ENCODE measurements at regions not wholly inside any gene's neighbourhood (a gene's known extent, or its start where the extent isn't known, plus 50 kb on each side); places are given as distances from the start of the nearest gene placed in this dataset.

GRCh38 chr5:155416765-155417164 is 403.2 kb downstream of the KIF4B start:
- no peak for DNase-seq (ENCODE audit: low read depth)

DNA sequence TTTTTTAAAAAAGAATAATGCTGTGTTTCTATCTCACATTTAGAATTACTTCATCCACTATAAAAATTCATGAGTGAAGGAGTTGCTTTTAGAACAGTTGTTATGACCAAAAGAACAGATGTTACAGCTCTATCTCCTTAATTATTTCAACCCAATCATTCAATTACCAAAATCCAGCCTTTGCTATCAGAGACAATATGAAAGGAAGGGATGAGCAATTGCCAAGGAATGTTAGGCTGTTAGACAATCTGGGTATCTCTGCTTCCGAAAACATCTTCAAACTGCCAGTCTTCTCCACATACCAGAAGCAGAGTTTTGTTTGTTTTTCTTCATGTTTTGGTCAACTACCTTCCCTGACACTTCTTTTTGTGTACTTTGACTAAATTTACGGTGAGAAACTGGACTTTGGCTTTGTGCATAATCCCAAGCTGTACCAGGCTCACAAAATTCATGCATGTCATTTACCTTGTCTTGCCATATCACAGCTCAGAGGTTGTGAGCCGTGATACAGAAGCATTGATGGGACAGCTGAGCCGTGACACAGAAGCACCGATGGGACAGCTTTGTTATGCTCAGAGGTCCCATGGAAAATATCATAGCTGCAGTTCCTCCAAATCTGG is 405.5 kb downstream of the KIF4B start:
- DNase-seq (ENCODE audit: low read depth), result no peak

- DNase-seq (ENCODE audit: low read depth), result no peak
Measured at GRCh38 chr5:155430192-155430591, 416.6 kb downstream of the KIF4B start.

GRCh38 chr5:155434267-155434666 is 420.7 kb downstream of the KIF4B start:
- no peak for DNase-seq (ENCODE audit: low read depth)

DNA sequence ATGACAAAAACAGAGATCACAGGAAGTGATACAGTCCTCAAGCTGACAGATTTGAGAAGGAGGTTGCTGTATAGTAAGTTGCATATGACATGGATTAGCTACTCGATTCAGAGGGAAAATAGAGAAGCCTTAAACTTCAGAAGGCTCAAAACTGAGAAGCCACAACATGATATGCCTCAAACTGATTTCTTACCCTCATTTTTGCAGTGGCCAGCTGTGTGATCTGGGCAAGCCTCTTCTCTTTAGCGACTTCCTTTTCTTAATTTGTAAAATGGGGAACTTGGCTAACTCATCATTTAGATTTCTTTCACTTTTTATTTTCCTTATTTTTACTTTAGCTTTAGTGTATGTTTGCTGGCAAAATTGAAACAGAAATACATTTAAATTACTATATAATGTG is 421.1 kb downstream of the KIF4B start:
- no peak for DNase-seq (ENCODE audit: low read depth)

DNA sequence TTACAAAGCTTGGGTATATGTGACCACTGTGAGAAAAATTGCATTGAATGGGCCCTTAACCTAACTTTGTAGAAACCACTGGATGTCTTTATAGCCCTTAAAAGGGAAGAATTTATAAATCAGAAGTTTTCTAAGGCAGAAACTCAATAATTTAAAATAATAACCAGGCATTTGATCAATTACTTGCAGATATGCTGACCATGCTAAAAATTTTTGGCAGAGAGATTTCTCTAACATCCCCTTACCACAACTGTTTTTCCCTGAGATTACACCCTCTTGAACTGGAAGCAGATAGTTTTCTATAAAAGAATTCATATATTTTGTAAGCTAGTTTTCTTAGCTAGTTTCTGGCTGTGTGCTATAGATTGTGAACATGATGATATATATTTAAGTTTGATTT is 428.3 kb downstream of the KIF4B start:
- no peak for DNase-seq (ENCODE audit: low read depth)

GRCh38 chr5:155451106-155451505 is 437.6 kb downstream of the KIF4B start:
- DNase-seq (ENCODE audit: low read depth), result no peak

DNA sequence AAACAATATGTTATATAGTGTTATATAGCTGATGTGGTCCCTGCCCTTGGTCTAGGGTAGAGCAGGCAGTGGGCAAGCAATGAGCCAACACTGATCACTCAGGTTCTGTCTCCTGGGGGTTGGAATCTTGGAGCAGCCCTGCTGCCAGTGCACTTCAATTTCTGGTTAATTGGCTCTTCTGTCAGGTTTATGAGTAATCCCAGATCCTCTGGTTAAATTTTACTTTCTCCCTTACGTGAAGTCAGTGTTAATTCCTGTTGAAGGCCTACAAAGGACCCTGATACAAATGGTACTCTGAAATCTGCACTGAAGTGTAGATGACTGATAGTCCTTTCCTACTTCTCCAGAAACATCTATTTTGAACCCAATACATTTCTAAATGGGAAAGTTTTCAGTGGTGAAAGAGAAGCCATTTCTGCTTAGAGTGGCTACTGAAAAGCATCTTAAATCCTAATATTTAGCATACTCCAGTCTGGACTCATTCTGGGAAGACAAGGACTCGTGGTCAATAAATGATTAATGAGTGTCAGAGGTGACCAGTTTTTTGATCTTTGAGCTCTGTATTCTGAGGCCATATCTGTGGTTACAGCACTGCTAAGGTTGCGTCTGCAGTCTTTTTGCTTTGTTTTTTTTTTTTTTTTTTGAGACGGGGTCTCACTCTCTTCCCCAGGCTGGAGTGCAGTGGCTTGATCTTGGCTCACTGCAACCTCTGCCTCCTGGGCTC is 442.4 kb downstream of the KIF4B start:
- no peak for DNase-seq (ENCODE audit: low read depth)

- DNase-seq (ENCODE audit: low read depth), result no peak
Measured at GRCh38 chr5:155459889-155460500, 446.4 kb downstream of the KIF4B start.

GRCh38 chr5:155460501-155460931 is 447.0 kb downstream of the KIF4B start:
- DNase-seq (ENCODE audit: low read depth), result no peak

DNA sequence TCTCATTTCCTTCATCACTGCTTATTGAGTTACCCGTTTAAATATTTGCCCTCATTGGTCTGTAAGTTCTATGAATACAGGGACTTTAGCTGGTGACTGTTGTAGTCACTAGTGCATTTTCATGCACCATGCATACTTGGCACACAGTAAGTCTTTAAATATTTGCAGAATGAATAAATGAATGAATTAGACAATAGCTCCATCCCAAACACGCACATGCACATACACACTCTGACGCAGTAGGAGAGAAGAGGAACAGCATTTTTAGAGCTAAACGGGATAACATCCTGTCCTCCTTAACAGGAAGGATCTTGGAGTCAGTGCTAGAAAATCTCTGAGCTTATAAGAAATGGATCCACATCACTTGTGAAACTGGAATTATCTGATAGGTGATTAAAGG is 447.7 kb downstream of the KIF4B start:
- DNase-seq (ENCODE audit: low read depth), result no peak

DNA sequence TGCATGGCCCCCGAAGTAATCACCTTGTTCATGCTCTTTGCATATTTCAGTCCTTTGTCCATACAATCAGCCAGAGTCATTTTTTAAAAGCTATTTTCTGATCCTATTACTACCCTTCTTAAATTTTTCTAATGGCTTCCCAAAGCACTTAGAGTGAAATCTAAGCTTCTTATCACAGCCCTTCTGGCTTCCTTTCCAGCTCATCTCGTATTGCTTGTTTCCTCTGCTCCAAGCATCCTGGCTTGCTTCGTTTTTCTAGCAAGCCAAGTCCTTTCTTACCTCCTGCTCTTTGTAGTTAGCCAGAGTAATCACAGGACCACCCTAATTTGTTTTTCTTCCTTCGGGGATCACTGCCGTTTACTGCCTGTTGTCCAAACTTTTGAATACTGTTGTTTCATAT is 453.3 kb downstream of the KIF4B start:
- no peak for DNase-seq (ENCODE audit: low read depth)

DNA sequence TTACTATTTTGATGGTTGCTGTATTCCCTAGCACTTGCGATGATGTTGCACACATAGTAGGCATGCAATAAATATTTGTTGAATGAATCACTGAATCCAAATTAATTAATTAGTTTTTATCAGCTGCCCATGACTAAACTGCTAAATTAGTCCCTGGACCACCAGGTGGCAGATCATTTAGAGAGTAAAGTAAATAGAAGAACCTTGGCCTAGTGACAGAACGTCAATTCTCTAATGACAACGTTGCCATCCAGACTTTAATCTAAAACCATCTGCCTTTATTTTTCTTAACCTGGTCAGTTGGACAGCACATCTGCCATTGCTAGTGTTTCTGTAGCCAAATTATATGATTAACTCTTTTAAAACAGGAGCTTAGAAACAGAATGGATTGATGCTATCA is 457.5 kb downstream of the KIF4B start:
- no peak for DNase-seq (ENCODE audit: low read depth)

- no peak for DNase-seq (ENCODE audit: low read depth)
Measured at GRCh38 chr5:155472780-155473179, 459.2 kb downstream of the KIF4B start.

DNA sequence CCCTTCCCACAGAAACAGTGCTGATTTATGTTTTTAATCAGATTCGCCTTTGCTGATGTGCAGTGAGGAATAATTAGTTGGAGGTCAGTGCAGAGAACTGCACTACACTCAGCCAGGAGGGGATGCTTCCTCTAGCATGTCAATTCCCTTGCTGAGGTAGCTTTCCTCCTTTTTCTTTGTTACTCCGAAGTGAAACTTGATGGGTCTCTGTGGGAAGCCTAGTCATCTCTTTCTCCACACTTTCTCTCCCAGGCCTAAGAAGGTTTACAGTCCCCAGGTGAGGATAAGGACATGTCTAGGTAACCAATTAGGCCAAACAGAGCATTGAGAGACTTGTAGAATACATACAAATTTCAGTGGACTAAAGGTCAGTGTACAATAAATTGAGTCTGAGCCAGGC is 461.8 kb downstream of the KIF4B start:
- DNase-seq (ENCODE audit: low read depth), result no peak

DNA sequence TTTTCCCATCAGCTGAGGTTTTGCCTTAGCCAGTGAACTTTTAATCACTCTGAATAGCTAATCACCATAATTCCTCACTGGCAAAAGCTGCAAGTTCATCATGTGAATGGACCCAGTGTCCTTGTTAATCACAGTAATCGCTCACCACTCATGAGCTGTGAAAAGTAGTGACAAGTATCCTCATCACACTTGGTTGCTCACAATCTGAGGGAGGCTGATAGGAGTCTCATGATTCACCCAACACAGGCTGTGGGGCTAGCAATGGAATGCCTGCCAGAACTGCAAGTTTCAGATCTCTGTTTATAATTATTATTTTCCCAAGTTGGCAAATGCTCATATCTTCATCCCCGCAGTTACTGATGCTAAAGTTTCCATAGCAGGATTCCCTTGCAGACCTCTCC is 467.2 kb downstream of the KIF4B start:
- no peak for DNase-seq (ENCODE audit: low read depth)

GRCh38 chr5:155481182-155481581 is 467.6 kb downstream of the KIF4B start:
- no peak for DNase-seq (ENCODE audit: low read depth)

GRCh38 chr5:155482428-155482827 is 468.9 kb downstream of the KIF4B start:
- DNase-seq (ENCODE audit: low read depth), result no peak

- no peak for DNase-seq (ENCODE audit: low read depth)
Measured at GRCh38 chr5:155485386-155485785, 471.8 kb downstream of the KIF4B start.

GRCh38 chr5:155489949-155490348 is 476.4 kb downstream of the KIF4B start:
- no peak for DNase-seq (ENCODE audit: low read depth)

- no peak for DNase-seq (ENCODE audit: low read depth)
Measured at GRCh38 chr5:155492191-155492590, 478.6 kb downstream of the KIF4B start.

- DNase-seq (ENCODE audit: low read depth), result no peak
Measured at GRCh38 chr5:155504606-155505005, 491.1 kb downstream of the KIF4B start.

DNA sequence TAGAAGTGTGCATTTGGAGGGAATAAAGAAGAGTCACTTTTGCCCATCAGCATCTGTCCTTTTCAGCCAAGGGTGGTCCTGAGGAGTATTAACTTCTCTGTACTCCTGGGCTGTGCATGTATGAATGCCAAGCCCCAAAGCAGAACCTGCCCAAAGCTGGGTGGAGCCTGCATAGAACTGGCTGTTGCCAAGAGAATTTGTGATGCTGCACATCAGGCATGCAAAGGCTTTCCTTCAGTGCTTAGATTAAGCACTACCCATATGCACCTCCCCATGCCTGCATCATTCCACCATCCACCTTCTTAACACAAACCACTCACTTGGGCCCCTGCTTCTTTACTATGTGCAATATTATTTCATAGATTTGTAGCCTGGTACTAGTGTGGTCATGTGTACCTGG is 493.8 kb downstream of the KIF4B start:
- DNase-seq (ENCODE audit: low read depth), result no peak

DNA sequence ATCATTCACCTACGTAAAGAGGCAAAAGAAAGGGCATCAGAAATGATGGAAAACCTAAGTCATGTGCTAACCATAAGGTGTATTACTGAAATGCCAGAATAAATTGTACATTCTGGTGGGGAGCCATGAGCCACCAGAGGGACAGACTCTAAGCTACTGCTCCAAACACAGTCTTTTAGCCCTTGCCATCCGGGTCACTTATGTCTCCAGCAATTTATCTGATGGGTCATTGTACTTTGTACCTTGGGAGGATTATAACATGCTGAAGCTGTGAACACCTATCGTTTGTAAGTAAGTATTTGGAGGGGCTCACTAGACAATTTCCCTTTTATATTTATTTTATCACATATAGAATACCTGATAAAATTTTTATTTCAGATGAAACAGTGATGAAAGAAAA is 495.1 kb downstream of the KIF4B start:
- DNase-seq (ENCODE audit: low read depth), result no peak
